Osteocyte (in vitro differentiated cells): ENCODE measurements at regions not wholly inside any gene's neighbourhood (a gene's known extent, or its start where the extent isn't known, plus 50 kb on each side); places are given as distances from the start of the nearest gene placed in this dataset.
A peak's percentile ranks its signal among the peaks of the same experiment; 100 is the strongest.

Experiments
- DNase-seq: peaks from one replicate; pipeline ENCODE4 v3.0.0; 2021; ENCODE audit warnings: mixed read lengths; ENCODE audit not compliant: unreplicated experiment; ENCODE audit errors: extremely low spot score
- H3K27ac Mint-ChIP-seq: one replicate; pipeline ENCODE4 v1.8.0; 2021; ENCODE audit warnings: mild to moderate bottlenecking, mixed read lengths; ENCODE audit not compliant: unreplicated experiment
- H3K27me3 Mint-ChIP-seq: one replicate; pipeline ENCODE4 v1.8.0; 2021; ENCODE audit warnings: mixed read lengths; ENCODE audit not compliant: unreplicated experiment
- H3K36me3 Mint-ChIP-seq: one replicate; pipeline ENCODE4 v1.8.0; 2021; ENCODE audit warnings: mixed read lengths; ENCODE audit not compliant: unreplicated experiment
- H3K4me1 Mint-ChIP-seq: one replicate; pipeline ENCODE4 v1.8.0; 2021; ENCODE audit warnings: mixed read lengths; ENCODE audit not compliant: unreplicated experiment
- H3K4me3 Mint-ChIP-seq: one replicate; pipeline ENCODE4 v1.8.0; 2021; ENCODE audit warnings: mild to moderate bottlenecking, moderate library complexity, mixed read lengths; ENCODE audit not compliant: unreplicated experiment
- H3K9me3 Mint-ChIP-seq: one replicate; pipeline ENCODE4 v1.8.0; 2021; ENCODE audit warnings: mixed read lengths; ENCODE audit not compliant: unreplicated experiment
- TF ChIP-seq, protein P1 (sequence below): fragments of 200-600 bp; sonication (generic); IDR thresholded peaks from 2 replicates; pipeline ENCODE4 v1.5.0; 2021; ENCODE audit warnings: antibody characterized with exemption, mild to moderate bottlenecking, moderate library complexity

DNA sequence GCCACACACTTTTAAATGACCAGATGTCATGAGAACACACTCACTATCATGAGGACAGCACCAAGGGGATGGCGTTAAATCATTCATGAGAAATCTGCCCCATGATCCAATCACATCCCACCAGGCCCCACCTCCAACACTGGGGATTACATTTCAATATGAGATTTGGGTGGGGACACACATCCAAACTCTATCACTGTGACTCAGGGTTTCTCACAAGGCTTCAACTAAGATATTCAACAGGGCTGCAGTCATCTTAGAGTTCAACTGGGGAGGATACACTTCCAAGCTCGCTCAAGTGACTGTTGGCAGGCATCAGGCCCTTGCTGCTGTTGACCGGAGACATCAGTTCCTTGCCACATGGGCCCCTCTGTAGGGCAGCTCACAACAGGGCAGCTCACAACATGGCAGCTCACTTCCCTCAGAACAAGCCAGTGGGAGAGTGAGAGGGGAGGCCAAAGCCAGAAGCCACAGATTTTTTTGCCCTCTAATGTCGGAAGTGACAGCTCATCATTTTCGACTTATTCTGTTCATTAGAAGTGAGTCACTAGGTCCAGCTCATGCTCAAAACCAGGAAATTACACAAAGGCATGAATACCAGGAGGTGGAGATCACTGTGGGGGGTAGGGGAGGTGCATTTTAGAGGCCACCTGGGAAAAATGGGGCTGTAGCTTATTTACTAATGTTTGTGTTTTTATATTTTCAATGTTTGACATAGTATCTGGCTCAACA is 50.8 kb upstream of the PTHLH start:
- no peak overlapping the region for H3K4me3 Mint-ChIP-seq
- H3K36me3 Mint-ChIP-seq = no peaks in the 10 kb centered on the region
- peaks cover 19% of the 10 kb centered on the region for H3K4me1 Mint-ChIP-seq
- TF ChIP-seq, protein P1, sequence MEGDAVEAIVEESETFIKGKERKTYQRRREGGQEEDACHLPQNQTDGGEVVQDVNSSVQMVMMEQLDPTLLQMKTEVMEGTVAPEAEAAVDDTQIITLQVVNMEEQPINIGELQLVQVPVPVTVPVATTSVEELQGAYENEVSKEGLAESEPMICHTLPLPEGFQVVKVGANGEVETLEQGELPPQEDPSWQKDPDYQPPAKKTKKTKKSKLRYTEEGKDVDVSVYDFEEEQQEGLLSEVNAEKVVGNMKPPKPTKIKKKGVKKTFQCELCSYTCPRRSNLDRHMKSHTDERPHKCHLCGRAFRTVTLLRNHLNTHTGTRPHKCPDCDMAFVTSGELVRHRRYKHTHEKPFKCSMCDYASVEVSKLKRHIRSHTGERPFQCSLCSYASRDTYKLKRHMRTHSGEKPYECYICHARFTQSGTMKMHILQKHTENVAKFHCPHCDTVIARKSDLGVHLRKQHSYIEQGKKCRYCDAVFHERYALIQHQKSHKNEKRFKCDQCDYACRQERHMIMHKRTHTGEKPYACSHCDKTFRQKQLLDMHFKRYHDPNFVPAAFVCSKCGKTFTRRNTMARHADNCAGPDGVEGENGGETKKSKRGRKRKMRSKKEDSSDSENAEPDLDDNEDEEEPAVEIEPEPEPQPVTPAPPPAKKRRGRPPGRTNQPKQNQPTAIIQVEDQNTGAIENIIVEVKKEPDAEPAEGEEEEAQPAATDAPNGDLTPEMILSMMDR = no peak
- H3K27ac Mint-ChIP-seq = peak overlapping the region; percentile 40
- H3K9me3 Mint-ChIP-seq = no peaks in the 10 kb centered on the region
- H3K27me3 Mint-ChIP-seq = no peaks in the 10 kb centered on the region
- DNase-seq = no peak

DNA sequence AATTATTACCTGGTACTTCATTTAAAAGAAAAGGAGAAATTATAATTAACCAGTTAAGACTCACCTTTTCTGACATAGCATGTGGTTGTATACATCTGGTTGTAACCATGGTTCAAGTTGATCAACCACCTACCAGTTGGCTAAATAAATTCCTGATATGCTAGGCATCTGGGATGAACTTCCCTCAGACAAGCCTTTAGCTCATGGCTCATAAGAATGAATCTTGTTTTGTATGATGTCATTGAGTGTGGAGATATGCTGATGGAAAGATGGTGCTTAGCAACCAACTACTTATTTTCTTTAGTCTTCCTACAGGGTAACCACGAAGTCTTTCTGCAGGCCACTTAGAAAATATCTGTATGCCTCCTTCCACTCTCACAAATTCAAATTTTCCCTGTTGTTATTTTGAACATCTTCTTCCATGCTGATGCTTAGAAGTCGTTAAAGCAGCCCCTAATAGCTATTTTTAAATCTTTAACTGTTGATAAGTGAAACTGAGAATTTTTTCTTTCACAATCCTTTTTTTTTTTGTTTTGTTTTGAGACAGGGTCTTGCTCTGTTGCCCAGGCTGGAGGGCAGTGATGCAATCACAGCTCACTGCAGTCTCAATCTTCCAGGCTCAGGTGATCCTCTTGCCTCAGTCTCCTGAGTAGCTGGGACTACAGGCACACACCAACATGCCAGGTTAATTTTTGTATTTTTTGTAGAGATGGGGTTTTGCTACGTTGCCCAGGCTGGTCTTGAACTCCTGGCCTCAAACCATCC is 51.9 kb upstream of the PTHLH start:
- Mint-ChIP-seq H3K4me3 (no peak overlapping the region), H3K9me3 (no peaks in the 10 kb centered on the region), H3K4me1 (peaks cover 19% of the 10 kb centered on the region), H3K27me3 (no peaks in the 10 kb centered on the region), H3K36me3 (no peaks in the 10 kb centered on the region), H3K27ac (no peak overlapping the region)
- TF ChIP-seq, protein P1 = no peak
- no peak for DNase-seq

DNA sequence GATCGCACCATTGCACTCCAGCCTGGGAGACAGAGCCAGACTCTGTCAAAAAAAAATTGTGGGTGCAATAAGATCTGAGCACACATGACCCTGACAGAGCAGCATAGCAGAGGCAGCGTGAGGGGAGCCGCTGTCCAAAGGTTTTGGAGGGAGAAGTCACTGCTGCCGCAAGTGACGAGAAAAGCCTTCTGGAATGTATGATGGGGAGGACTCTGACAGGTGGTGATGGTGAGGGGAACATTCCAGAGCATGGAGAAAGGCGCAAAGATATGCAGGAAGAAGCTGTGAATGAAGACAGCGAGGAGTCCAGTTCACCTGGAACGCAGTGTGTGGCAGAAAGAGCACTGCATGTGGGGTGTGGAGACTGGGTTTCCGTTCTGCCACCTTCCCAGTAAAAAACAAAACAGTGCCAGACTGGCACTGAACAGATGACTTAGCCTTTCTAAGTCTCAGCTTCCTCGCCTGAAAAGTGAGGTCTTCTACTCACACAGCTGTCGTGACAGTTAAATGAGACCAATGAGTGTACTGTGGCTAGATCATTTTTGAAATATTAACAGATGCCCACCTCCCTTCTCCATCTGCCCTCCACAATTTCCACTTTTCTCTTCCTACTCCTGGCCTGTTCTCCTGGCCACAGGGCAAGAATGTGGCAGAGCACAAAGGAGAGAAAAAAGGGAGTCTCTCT is 53.4 kb upstream of the PTHLH start:
- H3K9me3 Mint-ChIP-seq = no peaks in the 10 kb centered on the region
- H3K4me1 Mint-ChIP-seq = peaks cover 19% of the 10 kb centered on the region
- TF ChIP-seq, protein P1 = no peak
- H3K4me3 Mint-ChIP-seq = no peak overlapping the region
- DNase-seq = no peak
- H3K27me3 Mint-ChIP-seq = no peaks in the 10 kb centered on the region
- H3K36me3 Mint-ChIP-seq = no peaks in the 10 kb centered on the region
- H3K27ac Mint-ChIP-seq = no peak overlapping the region

DNA sequence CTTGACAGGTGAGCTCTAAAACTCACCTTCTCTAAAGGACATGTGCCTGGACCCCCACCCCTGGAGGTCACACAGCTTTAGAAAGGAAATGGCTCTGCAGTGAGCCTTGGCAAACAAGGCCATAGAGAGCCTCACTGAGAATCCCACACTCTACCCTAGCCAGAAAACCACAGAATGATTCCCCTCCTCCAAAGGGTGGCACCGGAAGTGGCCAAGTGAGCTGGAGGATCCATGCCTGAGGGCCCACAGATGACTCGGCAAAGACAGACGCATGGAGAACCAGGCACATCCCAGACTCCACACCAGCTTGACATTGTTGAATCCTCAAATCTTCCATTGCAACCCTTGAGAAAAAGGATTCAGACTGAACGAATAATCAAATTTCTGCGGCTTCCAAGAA is 54.2 kb upstream of the PTHLH start:
- TF ChIP-seq, protein P1 = no peak
- Mint-ChIP-seq H3K9me3 (no peaks in the 10 kb centered on the region), H3K27me3 (no peaks in the 10 kb centered on the region), H3K36me3 (no peaks in the 10 kb centered on the region), H3K4me3 (no peak overlapping the region), H3K27ac (peak overlapping the region; percentile 23), H3K4me1 (peaks cover 19% of the 10 kb centered on the region)
- DNase-seq = no peak

DNA sequence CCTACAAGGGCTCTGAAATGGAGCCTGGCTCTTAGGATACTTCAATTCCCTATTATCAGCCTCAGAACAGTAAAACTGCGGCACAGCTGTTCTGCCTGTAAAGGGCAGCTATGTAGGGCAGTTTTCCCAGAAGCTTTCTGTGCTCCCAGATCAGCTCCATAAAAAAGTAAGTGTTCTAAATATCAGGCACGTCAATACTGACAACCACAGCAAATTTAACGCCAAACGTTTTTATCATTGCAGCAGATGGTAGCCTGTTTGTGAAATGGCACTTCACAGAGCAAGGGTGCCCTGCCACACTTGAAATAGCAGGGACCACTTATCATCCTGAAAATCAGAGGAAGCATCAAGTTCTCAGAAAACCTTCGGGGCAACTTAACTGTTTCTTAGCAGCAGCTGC is 54.8 kb upstream of the PTHLH start:
- Mint-ChIP-seq H3K27ac (no peak overlapping the region), H3K4me3 (no peak overlapping the region), H3K9me3 (no peaks in the 10 kb centered on the region), H3K27me3 (no peaks in the 10 kb centered on the region), H3K4me1 (peaks cover 19% of the 10 kb centered on the region), H3K36me3 (no peaks in the 10 kb centered on the region)
- DNase-seq = no peak
- TF ChIP-seq, protein P1 = no peak
